Astrocyte (in vitro differentiated cells and primary cell): ENCODE measurements at regions not wholly inside any gene's neighbourhood (a gene's known extent, or its start where the extent isn't known, plus 50 kb on each side); places are given as distances from the start of the nearest gene placed in this dataset.

Source experiments
- EZH2 ChIP-seq: IDR thresholded peaks from 2 replicates; pipeline ENCODE4 v1.6.1; 2012; ENCODE audit warnings: mild to moderate bottlenecking, low read length, inconsistent platforms; ENCODE audit not compliant: insufficient read depth
- TF ChIP-seq, protein P1 (sequence below): IDR thresholded peaks from 2 replicates; pipeline ENCODE4 v1.5.1; 2011; ENCODE audit warnings: low read depth, mild to moderate bottlenecking, inconsistent platforms, low read length, moderate library complexity; ENCODE audit not compliant: insufficient read depth

DNA sequence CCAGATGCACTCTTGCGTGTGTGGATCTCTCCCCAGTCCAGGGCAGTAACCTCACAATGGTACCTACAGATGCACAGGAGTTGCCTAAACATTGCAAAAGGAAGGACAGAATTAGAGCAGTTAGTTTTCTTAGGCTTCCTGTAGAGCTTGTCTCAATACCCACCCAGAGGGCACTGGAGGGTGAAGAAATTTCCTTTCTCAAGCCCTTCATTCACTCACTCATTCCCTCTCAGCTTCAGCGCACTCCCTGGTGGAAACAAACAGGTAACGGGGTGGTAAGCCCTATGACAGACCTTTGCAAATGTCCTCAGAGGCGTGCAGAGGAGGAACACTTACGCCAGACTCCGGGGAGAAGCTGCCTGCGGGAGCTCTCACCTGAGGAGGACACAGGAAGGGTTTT lies 267.4 kb upstream of the HES1 start:
- TF ChIP-seq EZH2, result no peak
- TF ChIP-seq, protein P1, sequence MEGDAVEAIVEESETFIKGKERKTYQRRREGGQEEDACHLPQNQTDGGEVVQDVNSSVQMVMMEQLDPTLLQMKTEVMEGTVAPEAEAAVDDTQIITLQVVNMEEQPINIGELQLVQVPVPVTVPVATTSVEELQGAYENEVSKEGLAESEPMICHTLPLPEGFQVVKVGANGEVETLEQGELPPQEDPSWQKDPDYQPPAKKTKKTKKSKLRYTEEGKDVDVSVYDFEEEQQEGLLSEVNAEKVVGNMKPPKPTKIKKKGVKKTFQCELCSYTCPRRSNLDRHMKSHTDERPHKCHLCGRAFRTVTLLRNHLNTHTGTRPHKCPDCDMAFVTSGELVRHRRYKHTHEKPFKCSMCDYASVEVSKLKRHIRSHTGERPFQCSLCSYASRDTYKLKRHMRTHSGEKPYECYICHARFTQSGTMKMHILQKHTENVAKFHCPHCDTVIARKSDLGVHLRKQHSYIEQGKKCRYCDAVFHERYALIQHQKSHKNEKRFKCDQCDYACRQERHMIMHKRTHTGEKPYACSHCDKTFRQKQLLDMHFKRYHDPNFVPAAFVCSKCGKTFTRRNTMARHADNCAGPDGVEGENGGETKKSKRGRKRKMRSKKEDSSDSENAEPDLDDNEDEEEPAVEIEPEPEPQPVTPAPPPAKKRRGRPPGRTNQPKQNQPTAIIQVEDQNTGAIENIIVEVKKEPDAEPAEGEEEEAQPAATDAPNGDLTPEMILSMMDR, result no peak
